Upper lobe of left lung (tissue), 4 donors: ENCODE measurements at regions not wholly inside any gene's neighbourhood (a gene's known extent, or its start where the extent isn't known, plus 50 kb on each side); places are given as distances from the start of the nearest gene placed in this dataset.

Source experiments
- POLR2A ChIP-seq, 4 donors: fragments of 450-650 bp; IDR thresholded peaks; one replicate each; pipeline ENCODE4 v1.5.1; 2016 to 2017; ENCODE audit warnings: antibody characterized with exemption in 4 of 4, mild to moderate bottlenecking in 2 of 4
- TF ChIP-seq, protein P1 (sequence below), 6 experiments: fragments of 450-650 bp in 4 of 6; fragments of 200-600 bp in 2 of 6; sonication (generic) in 2 of 6; IDR thresholded peaks; one replicate each; pipeline ENCODE4 v1.5.1; 2016 to 2019; ENCODE audit warnings: antibody characterized with exemption in 6 of 6

DNA sequence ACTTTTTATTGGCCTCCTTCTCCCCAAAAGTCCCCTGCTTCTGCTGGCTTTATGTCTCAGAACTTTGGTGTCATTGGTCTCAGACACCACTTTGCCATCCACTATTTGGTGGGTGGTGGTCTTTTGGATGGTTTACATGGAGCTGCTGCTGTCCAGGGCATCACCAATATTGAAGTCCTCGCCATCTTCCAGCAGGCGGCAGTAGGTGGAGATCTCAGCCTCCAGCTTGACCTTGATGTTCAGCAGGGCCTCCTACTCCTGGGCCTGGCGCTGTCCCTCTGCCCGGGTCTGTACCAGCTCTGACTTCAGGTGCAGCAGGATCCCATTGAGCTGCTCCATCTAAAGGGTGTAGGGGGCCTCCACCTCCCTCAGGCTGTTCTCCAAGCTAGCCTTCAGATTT lies 148.4 kb upstream of the FOXA2 start:
- TF ChIP-seq, protein P1, sequence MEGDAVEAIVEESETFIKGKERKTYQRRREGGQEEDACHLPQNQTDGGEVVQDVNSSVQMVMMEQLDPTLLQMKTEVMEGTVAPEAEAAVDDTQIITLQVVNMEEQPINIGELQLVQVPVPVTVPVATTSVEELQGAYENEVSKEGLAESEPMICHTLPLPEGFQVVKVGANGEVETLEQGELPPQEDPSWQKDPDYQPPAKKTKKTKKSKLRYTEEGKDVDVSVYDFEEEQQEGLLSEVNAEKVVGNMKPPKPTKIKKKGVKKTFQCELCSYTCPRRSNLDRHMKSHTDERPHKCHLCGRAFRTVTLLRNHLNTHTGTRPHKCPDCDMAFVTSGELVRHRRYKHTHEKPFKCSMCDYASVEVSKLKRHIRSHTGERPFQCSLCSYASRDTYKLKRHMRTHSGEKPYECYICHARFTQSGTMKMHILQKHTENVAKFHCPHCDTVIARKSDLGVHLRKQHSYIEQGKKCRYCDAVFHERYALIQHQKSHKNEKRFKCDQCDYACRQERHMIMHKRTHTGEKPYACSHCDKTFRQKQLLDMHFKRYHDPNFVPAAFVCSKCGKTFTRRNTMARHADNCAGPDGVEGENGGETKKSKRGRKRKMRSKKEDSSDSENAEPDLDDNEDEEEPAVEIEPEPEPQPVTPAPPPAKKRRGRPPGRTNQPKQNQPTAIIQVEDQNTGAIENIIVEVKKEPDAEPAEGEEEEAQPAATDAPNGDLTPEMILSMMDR (IDR thresholded peaks at IDR 0.05), result no peak
- no peak for TF ChIP-seq POLR2A (IDR thresholded peaks at IDR 0.05)
